ENCODE measurements at regions not wholly inside any gene's neighbourhood (a gene's known extent, or its start where the extent isn't known, plus 50 kb on each side); places are given as distances from the start of the nearest gene placed in this dataset.

DNA sequence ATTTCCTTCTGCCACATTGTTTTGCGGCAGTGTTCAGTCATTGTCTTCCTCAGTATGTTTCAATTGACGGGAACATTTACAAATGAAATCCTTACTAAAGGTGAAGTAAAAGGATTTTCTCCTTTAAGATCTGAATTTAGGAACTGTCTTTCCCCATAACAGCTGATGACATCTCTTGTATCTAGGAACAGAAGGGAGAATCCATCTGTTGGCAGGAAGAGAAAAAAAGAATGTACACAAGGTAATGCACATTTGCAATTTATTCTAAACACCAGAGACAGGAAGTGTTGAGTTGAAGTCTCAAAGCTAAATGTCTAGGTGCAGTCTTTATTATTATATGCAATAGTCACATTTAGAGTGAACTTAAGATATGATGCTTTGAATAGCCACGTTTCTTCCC, 334.5 kb downstream of the HDGFL1 start:
- H3K27ac ChIP-seq (ENCODE audit: low read depth, low read length) = no peak overlapping the region
- DNase-seq (ENCODE audit: low read depth, low spot score) = no peak
- intact Hi-C loops (cut with micrococcal nuclease) = no loop called here

DNA sequence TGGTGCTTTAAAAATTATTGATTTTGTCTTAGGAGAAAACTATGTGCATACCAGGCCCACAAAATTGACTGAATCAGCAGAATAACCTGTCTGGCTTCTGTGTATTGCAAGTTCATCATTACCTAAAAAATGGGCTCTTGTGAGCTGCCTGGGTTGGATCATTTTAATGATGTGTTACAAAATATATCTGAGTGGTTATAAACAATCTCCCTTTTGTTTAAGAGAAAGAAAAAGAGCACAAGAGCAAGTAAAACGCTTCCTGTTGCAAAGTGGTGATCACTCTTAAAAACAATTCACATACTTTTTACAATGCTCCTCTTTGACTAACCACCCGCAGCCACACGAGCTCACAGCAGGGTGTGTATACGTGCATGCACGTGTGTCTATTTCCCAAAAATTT, 335.1 kb downstream of the HDGFL1 start:
- Histone ChIP-seq H3K79me2 (ENCODE audit: insufficient read depth, low read length) (no peaks in the 10 kb centered on the region), H3K4me3 (replicated peaks in 1 of 2; ENCODE audit: low read depth in 1 of 2, low read length in 2 of 2) (no peak overlapping the region), H4K20me1 (ENCODE audit: insufficient read depth) (no peaks in the 10 kb centered on the region), H3K36me3 (ENCODE audit: control insufficient read depth in 1 of 2, insufficient read depth in 2 of 2, low read length in 2 of 2) (no peaks in the 10 kb centered on the region), H2AFZ (ENCODE audit: low read depth, low read length, poor library complexity, severe bottlenecking) (no peak overlapping the region), H3K9me2 (ENCODE audit: insufficient read depth) (no peaks in the 10 kb centered on the region), H3K9ac (ENCODE audit: low read length) (no peak overlapping the region), H3K4me1 (ENCODE audit: control insufficient read depth in 1 of 2, insufficient read depth in 2 of 2, low read length in 2 of 2) (no peaks in the 10 kb centered on the region), H3K27me3 (ENCODE audit: insufficient read depth, low read length) (no peaks in the 10 kb centered on the region), H3K9me3 (ENCODE audit: control insufficient read depth in 1 of 2, insufficient read depth in 1 of 2, low read depth in 1 of 2, low read length in 2 of 2) (no peaks in the 10 kb centered on the region; a peak in 1 of 4 replicates), H3K27ac (ENCODE audit: low read depth, low read length) (no peak overlapping the region), H3K4me2 (ENCODE audit: low read length) (no peak overlapping the region)
- RAD21 ChIA-PET (ENCODE audit: low non-redundant PET in 1 of 2, low total read pairs in 2 of 2, uncharacterized antibody in 2 of 2, unreplicated experiment in 2 of 2) = no interaction called here
- intact Hi-C loops (cut with micrococcal nuclease) = no loop called here
- POLR2A ChIA-PET = no interaction called here
- no peak for DNase-seq (ENCODE audit: low read depth, low spot score)
- no TSS peak for BruUV-seq (replicated peaks)
- no peak for TF ChIP-seq SRF (IDR thresholded peaks at IDR 0.05; ENCODE audit: low read depth)
- TF ChIP-seq TCF7L2 (IDR thresholded peaks at IDR 0.05; ENCODE audit: borderline replicate concordance, extremely low read depth, insufficient read depth, insufficient read length) = no peak
- no peak for TF ChIP-seq SIN3A (IDR thresholded peaks at IDR 0.05; ENCODE audit: low read depth)
- no peak for TF ChIP-seq POLR2A (IDR thresholded peaks at IDR 0.05; ENCODE audit: borderline replicate concordance, extremely low read depth, insufficient read depth, insufficient read length)
- TF ChIP-seq, protein P1, sequence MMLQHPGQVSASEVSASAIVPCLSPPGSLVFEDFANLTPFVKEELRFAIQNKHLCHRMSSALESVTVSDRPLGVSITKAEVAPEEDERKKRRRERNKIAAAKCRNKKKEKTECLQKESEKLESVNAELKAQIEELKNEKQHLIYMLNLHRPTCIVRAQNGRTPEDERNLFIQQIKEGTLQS (IDR thresholded peaks at IDR 0.05) = no peak
- no peak for TF ChIP-seq POLR2AphosphoS5 (IDR thresholded peaks at IDR 0.05; ENCODE audit: low read depth, low read length)
- no peak for TF ChIP-seq FOSL1 (IDR thresholded peaks at IDR 0.05; ENCODE audit: low read depth)
- TF ChIP-seq EZH2 (IDR thresholded peaks at IDR 0.05) = no peak
- TF ChIP-seq ELF1 (IDR thresholded peaks at IDR 0.05; ENCODE audit: borderline replicate concordance, low read depth) = no peak
- no peak for TF ChIP-seq CBX3 (IDR thresholded peaks at IDR 0.05; ENCODE audit: low read depth)
- CTCF ChIA-PET = no interaction called here
- no peak for ATAC-seq

More for the DNA sequence above, 334.5 kb downstream of the HDGFL1 start:
- no peak overlapping the region for H3K4me3 ChIP-seq (replicated peaks in 1 of 2; ENCODE audit: low read depth in 1 of 2, low read length in 2 of 2)
- H3K9me2 ChIP-seq (ENCODE audit: insufficient read depth) = no peaks in the 10 kb centered on the region
- no peaks in the 10 kb centered on the region for H3K27me3 ChIP-seq (ENCODE audit: insufficient read depth, low read length)
- no peak for TF ChIP-seq POLR2A (IDR thresholded peaks at IDR 0.05; ENCODE audit: borderline replicate concordance, extremely low read depth, insufficient read depth, insufficient read length)
- TF ChIP-seq, protein P2, sequence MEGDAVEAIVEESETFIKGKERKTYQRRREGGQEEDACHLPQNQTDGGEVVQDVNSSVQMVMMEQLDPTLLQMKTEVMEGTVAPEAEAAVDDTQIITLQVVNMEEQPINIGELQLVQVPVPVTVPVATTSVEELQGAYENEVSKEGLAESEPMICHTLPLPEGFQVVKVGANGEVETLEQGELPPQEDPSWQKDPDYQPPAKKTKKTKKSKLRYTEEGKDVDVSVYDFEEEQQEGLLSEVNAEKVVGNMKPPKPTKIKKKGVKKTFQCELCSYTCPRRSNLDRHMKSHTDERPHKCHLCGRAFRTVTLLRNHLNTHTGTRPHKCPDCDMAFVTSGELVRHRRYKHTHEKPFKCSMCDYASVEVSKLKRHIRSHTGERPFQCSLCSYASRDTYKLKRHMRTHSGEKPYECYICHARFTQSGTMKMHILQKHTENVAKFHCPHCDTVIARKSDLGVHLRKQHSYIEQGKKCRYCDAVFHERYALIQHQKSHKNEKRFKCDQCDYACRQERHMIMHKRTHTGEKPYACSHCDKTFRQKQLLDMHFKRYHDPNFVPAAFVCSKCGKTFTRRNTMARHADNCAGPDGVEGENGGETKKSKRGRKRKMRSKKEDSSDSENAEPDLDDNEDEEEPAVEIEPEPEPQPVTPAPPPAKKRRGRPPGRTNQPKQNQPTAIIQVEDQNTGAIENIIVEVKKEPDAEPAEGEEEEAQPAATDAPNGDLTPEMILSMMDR (IDR thresholded peaks at IDR 0.05 in 2 of 3, conservative IDR thresholded peaks at IDR 0.05 in 1 of 3; ENCODE audit: borderline replicate concordance in 1 of 3, insufficient read depth in 1 of 3, low read depth in 2 of 3, low read length in 2 of 3) = no peak
- no peak for TF ChIP-seq SRF (IDR thresholded peaks at IDR 0.05; ENCODE audit: low read depth)
- no peaks in the 10 kb centered on the region for H3K36me3 ChIP-seq (ENCODE audit: control insufficient read depth in 1 of 2, insufficient read depth in 2 of 2, low read length in 2 of 2)
- H2AFZ ChIP-seq (ENCODE audit: low read depth, low read length, poor library complexity, severe bottlenecking) = no peak overlapping the region
- no peaks in the 10 kb centered on the region for H3K79me2 ChIP-seq (ENCODE audit: insufficient read depth, low read length)
- H3K4me1 ChIP-seq (ENCODE audit: control insufficient read depth in 1 of 2, insufficient read depth in 2 of 2, low read length in 2 of 2) = no peaks in the 10 kb centered on the region
- ChIA-PET RAD21 (ENCODE audit: low non-redundant PET in 1 of 2, low total read pairs in 2 of 2, uncharacterized antibody in 2 of 2, unreplicated experiment in 2 of 2) (no interaction called here), CTCF (no interaction called here), POLR2A (no interaction called here)
- no peaks in the 10 kb centered on the region; a peak in 1 of 4 replicates for H3K9me3 ChIP-seq (ENCODE audit: control insufficient read depth in 1 of 2, insufficient read depth in 1 of 2, low read depth in 1 of 2, low read length in 2 of 2)
- no peak for ATAC-seq
- H3K9ac ChIP-seq (ENCODE audit: low read length) = no peak overlapping the region
- no peaks in the 10 kb centered on the region for H4K20me1 ChIP-seq (ENCODE audit: insufficient read depth)
- BruUV-seq (replicated peaks) = no TSS peak
- no peak overlapping the region for H3K4me2 ChIP-seq (ENCODE audit: low read length)
